Globus pallidus (tissue), 1 donor: ENCODE measurements at regions not wholly inside any gene's neighbourhood (a gene's known extent, or its start where the extent isn't known, plus 50 kb on each side); places are given as distances from the start of the nearest gene placed in this dataset.

Experiments
- DNase-seq: peaks from one replicate; pipeline ENCODE4 v3.0.0-alpha.2; 2015; ENCODE audit warnings: low spot score

- DNase-seq, result no peak
These were observed 60.1 kb upstream of the ARID5B start for GRCh38 chr10:61841338-61841875.

GRCh38 chr10:61842755-61843497 lies 58.6 kb upstream of the ARID5B start:
- DNase-seq, result no peak

- no peak for DNase-seq
These were observed 57.2 kb upstream of the ARID5B start for GRCh38 chr10:61844116-61844822.

- no peak for DNase-seq
These were observed 56.1 kb upstream of the ARID5B start for GRCh38 chr10:61845196-61845949.

GRCh38 chr10:61845950-61846268 lies 55.6 kb upstream of the ARID5B start:
- DNase-seq, result no peak

GRCh38 chr10:61846370-61847031 lies 55.0 kb upstream of the ARID5B start:
- no peak for DNase-seq

- DNase-seq, result no peak
These were observed 54.4 kb upstream of the ARID5B start for GRCh38 chr10:61847087-61847486.

- no peak for DNase-seq
These were observed 53.9 kb upstream of the ARID5B start for GRCh38 chr10:61847640-61848039.

GRCh38 chr10:61850376-61850775 lies 51.1 kb upstream of the ARID5B start:
- no peak for DNase-seq
